CD14-positive monocyte (primary cell): ENCODE measurements at regions not wholly inside any gene's neighbourhood (a gene's known extent, or its start where the extent isn't known, plus 50 kb on each side); places are given as distances from the start of the nearest gene placed in this dataset.

Source experiments
- DNase-seq, 3 donors: peaks; one replicate each; pipeline ENCODE4 v3.0.0-alpha.2; 2011 to 2022
- H2AFZ ChIP-seq: 2 replicates; pipeline ENCODE4 v1.6.0; 2012; ENCODE audit warnings: mild to moderate bottlenecking, low read depth, low read length, inconsistent platforms; ENCODE audit not compliant: insufficient read depth, poor library complexity, severe bottlenecking
- H3K27ac ChIP-seq, 2 donors: 1 replicate in 1 of 2; 2 replicates in 1 of 2; pipeline ENCODE4 v1.5.1; 2012 to 2013; ENCODE audit warnings: low read length in 2 of 2, control low read depth in 1 of 2, inconsistent platforms in 1 of 2, low read depth in 1 of 2, mild to moderate bottlenecking in 1 of 2
- H3K27me3 ChIP-seq, 2 donors: one replicate each; pipeline versions ENCODE4 v1.6.0 to v1.6.1; 2011 to 2013; ENCODE audit warnings: low read length in 2 of 2; ENCODE audit not compliant: control insufficient read depth in 2 of 2, insufficient read depth in 2 of 2
- H3K36me3 ChIP-seq, 2 donors: replicated peaks in 1 of 2; 1 replicate in 1 of 2; 2 replicates in 1 of 2; pipeline versions ENCODE4 v1.5.1 to v1.6.1; 2012 to 2013; ENCODE audit warnings: low read length in 2 of 2, control low read depth in 1 of 2, inconsistent platforms in 1 of 2, mild to moderate bottlenecking in 1 of 2; ENCODE audit not compliant: insufficient read depth in 2 of 2, control insufficient read depth in 1 of 2
- H3K4me1 ChIP-seq, 2 donors: 1 replicate in 1 of 2; 2 replicates in 1 of 2; pipeline versions ENCODE4 v1.5.1 to v1.6.1; 2012 to 2013; ENCODE audit warnings: low read length in 2 of 2, control low read depth in 1 of 2, inconsistent platforms in 1 of 2, mild to moderate bottlenecking in 1 of 2, moderate library complexity in 1 of 2; ENCODE audit not compliant: insufficient read depth in 2 of 2, control insufficient read depth in 1 of 2
- H3K4me2 ChIP-seq: replicated peaks from 2 replicates; pipeline ENCODE3; 2012; ENCODE audit warnings: low read length, moderate library complexity, mild to moderate bottlenecking; ENCODE audit not compliant: poor library complexity, severe bottlenecking; ENCODE audit errors: extremely low read depth
- H3K4me3 ChIP-seq, 3 experiments: fragments of 200-600 bp in 1 of 3; sonication (generic) in 1 of 3; replicated peaks in 1 of 3; 1 replicate in 2 of 3; 2 replicates in 1 of 3; pipeline ENCODE4 v1.5.1; 2011 to 2013; ENCODE audit warnings: low read length in 3 of 3, mild to moderate bottlenecking in 3 of 3, control low read depth in 2 of 3, low read depth in 2 of 3, inconsistent platforms in 1 of 3, moderate library complexity in 1 of 3
- H3K79me2 ChIP-seq: 2 replicates; pipeline ENCODE4 v1.6.0; 2012; ENCODE audit warnings: mild to moderate bottlenecking, control low read depth, inconsistent platforms, low read length, moderate library complexity; ENCODE audit not compliant: insufficient read depth
- H3K9ac ChIP-seq: 2 replicates; pipeline ENCODE4 v1.6.0; 2017; ENCODE audit warnings: low read length, mild to moderate bottlenecking; ENCODE audit not compliant: insufficient read depth, poor library complexity, severe bottlenecking
- H3K9me3 ChIP-seq, 2 donors: replicated peaks in 1 of 2; 1 replicate in 1 of 2; 2 replicates in 1 of 2; pipeline versions ENCODE4 v1.5.1 to v1.6.1; 2012 to 2013; ENCODE audit warnings: low read length in 2 of 2, control low read depth in 1 of 2; ENCODE audit not compliant: control insufficient read depth in 1 of 2, insufficient read depth in 1 of 2
- H4K20me1 ChIP-seq: 2 replicates; pipeline ENCODE4 v1.6.0; 2012; ENCODE audit warnings: mild to moderate bottlenecking, low read length, control low read depth, moderate library complexity; ENCODE audit not compliant: insufficient read depth
- H3K27ac Mint-ChIP-seq, 7 donors: one replicate each; pipeline ENCODE4 v1.8.0; 2020; ENCODE audit warnings: mild to moderate bottlenecking in 7 of 7, mixed read lengths in 7 of 7, moderate library complexity in 6 of 7, inconsistent platforms in 2 of 7
- H3K27me3 Mint-ChIP-seq, 3 donors: one replicate each; pipeline ENCODE4 v1.8.0; 2021 to 2022; ENCODE audit warnings: low read depth in 3 of 3, mild to moderate bottlenecking in 3 of 3, mixed read lengths in 3 of 3, moderate library complexity in 3 of 3, inconsistent platforms in 1 of 3
- H3K36me3 Mint-ChIP-seq, 2 donors: one replicate each; pipeline ENCODE4 v1.8.0; 2020; ENCODE audit warnings: mixed read lengths in 2 of 2, inconsistent platforms in 1 of 2, mild to moderate bottlenecking in 1 of 2
- H3K4me1 Mint-ChIP-seq: one replicate; pipeline ENCODE4 v1.8.0; 2020; ENCODE audit warnings: mild to moderate bottlenecking, mixed read lengths
- H3K4me3 Mint-ChIP-seq, 2 donors: one replicate each; pipeline ENCODE4 v1.8.0; 2020; ENCODE audit warnings: mild to moderate bottlenecking in 2 of 2, mixed read lengths in 2 of 2, moderate library complexity in 1 of 2
- H3K9me3 Mint-ChIP-seq, 7 donors: one replicate each; pipeline ENCODE4 v1.8.0; 2020 to 2022; ENCODE audit warnings: mixed read lengths in 7 of 7, mild to moderate bottlenecking in 6 of 7, moderate library complexity in 6 of 7, inconsistent platforms in 2 of 7
- CTCF ChIP-seq: fragments of 200-600 bp; IDR thresholded peaks from one replicate; pipeline ENCODE4 v1.8.0; 2022; ENCODE audit warnings: antibody characterized with exemption, mild to moderate bottlenecking
- WGBS: methylation state at CpG from one replicate; pipeline ENCODE4 v1.1.5; 2013; ENCODE audit warnings: missing lambda C conversion rate; ENCODE audit not compliant: insufficient coverage; 5-methylcytosine and 5-hydroxymethylcytosine counted together
- intact Hi-C, 2 donors: fragments of 100-400 bp; cut with micrococcal nuclease; formaldehyde crosslinking; loops; one replicate each; pipeline versions ENCODE4 v1.15.0 to v1.15.1; 2023

- H3K9ac ChIP-seq: no peak overlapping the region
- H3K27ac Mint-ChIP-seq: no peak overlapping the region
- intact Hi-C loops: no loop called here
- peaks cover 0 to 5% of the 10 kb centered on the region in 2 donors for H3K9me3 ChIP-seq
- peaks cover 0 to 4% (median 3%) of the 10 kb centered on the region in 3 donors for H3K27me3 Mint-ChIP-seq
- no peak overlapping the region for H3K4me3 ChIP-seq
- WGBS: no CpG with 5 or more reads among the region's 2 CpGs
- peaks cover 0 to 8% (median 3%) of the 10 kb centered on the region in 7 donors for H3K9me3 Mint-ChIP-seq
- no peaks in the 10 kb centered on the region for H3K36me3 ChIP-seq
- no peaks in the 10 kb centered on the region for H3K4me1 ChIP-seq
- H3K4me1 Mint-ChIP-seq: no peaks in the 10 kb centered on the region
- H3K27me3 ChIP-seq: no peaks in the 10 kb centered on the region
- no peaks in the 10 kb centered on the region for H3K79me2 ChIP-seq
- no peak for DNase-seq
- no peak overlapping the region for H3K27ac ChIP-seq
- TF ChIP-seq CTCF: no peak
- H3K36me3 Mint-ChIP-seq: no peaks in the 10 kb centered on the region
- H2AFZ ChIP-seq: no peak overlapping the region
- H4K20me1 ChIP-seq: no peaks in the 10 kb centered on the region
- H3K4me2 ChIP-seq: no peak overlapping the region
- H3K4me3 Mint-ChIP-seq: no peak overlapping the region
These were observed 62.4 kb upstream of the TTLL7 start for GRCh38 chr1:84061336-84061735.

GRCh38 chr1:84060781-84061180 lies 61.8 kb upstream of the TTLL7 start:
- no peak overlapping the region for H2AFZ ChIP-seq

More at GRCh38 chr1:84060781-84061180, 61.8 kb upstream of the TTLL7 start:
- Histone ChIP-seq H3K27ac (no peak overlapping the region), H3K4me3 (no peak overlapping the region), H3K4me2 (no peak overlapping the region), H3K9me3 (peaks cover 0 to 5% of the 10 kb centered on the region in 2 donors), H3K4me1 (no peaks in the 10 kb centered on the region), H3K36me3 (no peaks in the 10 kb centered on the region), H3K27me3 (no peaks in the 10 kb centered on the region), H3K9ac (no peak overlapping the region), H3K79me2 (no peaks in the 10 kb centered on the region), H4K20me1 (no peaks in the 10 kb centered on the region)
- Mint-ChIP-seq H3K4me1 (no peaks in the 10 kb centered on the region), H3K27ac (no peak overlapping the region), H3K4me3 (no peak overlapping the region), H3K36me3 (no peaks in the 10 kb centered on the region), H3K27me3 (peaks cover 0 to 4% (median 3%) of the 10 kb centered on the region in 3 donors), H3K9me3 (peaks cover 0 to 8% (median 3%) of the 10 kb centered on the region in 7 donors)
- intact Hi-C loops: no loop called here
- 79% methylated on average over 2 of the region's 2 CpGs for WGBS
- no peak for DNase-seq
- TF ChIP-seq CTCF: no peak
